DOHH2 (cell line): ENCODE measurements at regions not wholly inside any gene's neighbourhood (a gene's known extent, or its start where the extent isn't known, plus 50 kb on each side); places are given as distances from the start of the nearest gene placed in this dataset.

Experiments used
- CTCF ChIP-seq: fragments of 200-600 bp; sonication (generic); IDR thresholded peaks from one replicate; pipeline ENCODE4 v1.5.1; 2014; ENCODE audit warnings: antibody characterized with exemption, mild to moderate bottlenecking, low read depth, low read length; ENCODE audit not compliant: poor library complexity, severe bottlenecking
- EZH2phosphoT487 ChIP-seq: fragments of 200-600 bp; sonication (generic); IDR thresholded peaks from 2 replicates; pipeline ENCODE4 v1.6.1; 2017; ENCODE audit warnings: borderline replicate concordance, mild to moderate bottlenecking, antibody characterized with exemption, low read length, moderate library complexity, mixed read lengths

- TF ChIP-seq CTCF (no peak), EZH2phosphoT487 (no peak)
Observed at GRCh38 chr2:181152701-181153100, 172.3 kb downstream of the UBE2E3 start.
